ENCODE measurements at regions not wholly inside any gene's neighbourhood (a gene's known extent, or its start where the extent isn't known, plus 50 kb on each side); places are given as distances from the start of the nearest gene placed in this dataset.

GRCh38 chr16:7278636-7279035 lies 54.0 kb upstream of the RBFOX1 start:
- H3K36me3 ChIP-seq (ENCODE audit: low read depth, low read length), result no peaks in the 10 kb centered on the region
- no peak overlapping the region for H2AFZ ChIP-seq (ENCODE audit: low read length)
- H3K4me3 ChIP-seq (ENCODE audit: low read length), result no peak overlapping the region
- no peak overlapping the region for H3K9ac ChIP-seq (ENCODE audit: low read length)
- H3K4me2 ChIP-seq (ENCODE audit: low read length), result no peak overlapping the region
- H3K9me3 ChIP-seq (ENCODE audit: low read length), result no peaks in the 10 kb centered on the region
- intact Hi-C loops (cut with micrococcal nuclease), result no loop called here
- CTCF ChIA-PET, result no interaction called here
- H3K27ac ChIP-seq (ENCODE audit: low read length), result no peak overlapping the region
- no TSS peak for BruUV-seq (replicated peaks)
- H4K20me1 ChIP-seq (ENCODE audit: low read length), result no peaks in the 10 kb centered on the region
- TF ChIP-seq EZH2phosphoT487 (IDR thresholded peaks at IDR 0.05; ENCODE audit: borderline replicate concordance, low read length) (no peak), EZH2 (IDR thresholded peaks at IDR 0.05; ENCODE audit: low read length, unreplicated experiment) (no peak), CTCF (conservative IDR thresholded peaks at IDR 0.05; ENCODE audit: low read depth, low read length) (no peak)
- no peak for ATAC-seq
- no peaks in the 10 kb centered on the region for H3K27me3 ChIP-seq (ENCODE audit: low read length)
- POLR2A ChIA-PET (ENCODE audit: unreplicated experiment), result no interaction called here
- no peaks in the 10 kb centered on the region for H3K9me2 ChIP-seq (replicated peaks; ENCODE audit: low read length)
- no peak for DNase-seq
- H3K4me1 ChIP-seq (ENCODE audit: insufficient read depth, low read length), result no peaks in the 10 kb centered on the region
- no peaks in the 10 kb centered on the region for H3K79me2 ChIP-seq (ENCODE audit: low read length)
- H3F3A ChIP-seq (ENCODE audit: low read length, unreplicated experiment), result no peaks in the 10 kb centered on the region

GRCh38 chr16:7272567-7273158 lies 60.0 kb upstream of the RBFOX1 start:
- Histone ChIP-seq H4K20me1 (ENCODE audit: low read length) (no peaks in the 10 kb centered on the region), H3K4me2 (ENCODE audit: low read length) (no peak overlapping the region), H3K9me2 (replicated peaks; ENCODE audit: low read length) (no peaks in the 10 kb centered on the region), H3K27me3 (ENCODE audit: low read length) (no peaks in the 10 kb centered on the region), H3K9ac (ENCODE audit: low read length) (no peak overlapping the region), H3K4me3 (ENCODE audit: low read length) (no peak overlapping the region), H3K9me3 (ENCODE audit: low read length) (no peaks in the 10 kb centered on the region), H3K27ac (ENCODE audit: low read length) (no peak overlapping the region), H3K4me1 (ENCODE audit: insufficient read depth, low read length) (no peaks in the 10 kb centered on the region), H2AFZ (ENCODE audit: low read length) (no peak overlapping the region), H3F3A (ENCODE audit: low read length, unreplicated experiment) (no peaks in the 10 kb centered on the region), H3K36me3 (ENCODE audit: low read depth, low read length) (no peaks in the 10 kb centered on the region), H3K79me2 (ENCODE audit: low read length) (no peaks in the 10 kb centered on the region)
- intact Hi-C loops (cut with micrococcal nuclease), result no loop called here
- POLR2A ChIA-PET (ENCODE audit: unreplicated experiment), result no interaction called here
- DNase-seq (no peak), ATAC-seq (no peak)
- CTCF ChIA-PET, result no interaction called here
- no peak for TF ChIP-seq EZH2 (IDR thresholded peaks at IDR 0.05; ENCODE audit: low read length, unreplicated experiment)
- TF ChIP-seq EZH2phosphoT487 (IDR thresholded peaks at IDR 0.05; ENCODE audit: borderline replicate concordance, low read length), result no peak
- no peak for TF ChIP-seq CTCF (conservative IDR thresholded peaks at IDR 0.05; ENCODE audit: low read depth, low read length)
- no TSS peak for BruUV-seq (replicated peaks)

- ChIA-PET CTCF (no interaction called here), POLR2A (ENCODE audit: unreplicated experiment) (no interaction called here)
- Histone ChIP-seq H3K4me1 (ENCODE audit: insufficient read depth, low read length) (no peaks in the 10 kb centered on the region), H3K27ac (ENCODE audit: low read length) (no peak overlapping the region), H2AFZ (ENCODE audit: low read length) (no peak overlapping the region), H3K9ac (ENCODE audit: low read length) (no peak overlapping the region), H3K36me3 (ENCODE audit: low read depth, low read length) (no peaks in the 10 kb centered on the region), H3K4me2 (ENCODE audit: low read length) (no peak overlapping the region), H3K9me3 (ENCODE audit: low read length) (no peaks in the 10 kb centered on the region), H3K4me3 (ENCODE audit: low read length) (no peak overlapping the region), H3K9me2 (replicated peaks; ENCODE audit: low read length) (no peaks in the 10 kb centered on the region), H4K20me1 (ENCODE audit: low read length) (no peaks in the 10 kb centered on the region), H3F3A (ENCODE audit: low read length, unreplicated experiment) (no peaks in the 10 kb centered on the region), H3K79me2 (ENCODE audit: low read length) (no peaks in the 10 kb centered on the region), H3K27me3 (ENCODE audit: low read length) (no peaks in the 10 kb centered on the region)
- no peak for TF ChIP-seq EZH2phosphoT487 (IDR thresholded peaks at IDR 0.05; ENCODE audit: borderline replicate concordance, low read length)
- no peak for TF ChIP-seq EZH2 (IDR thresholded peaks at IDR 0.05; ENCODE audit: low read length, unreplicated experiment)
- TF ChIP-seq CTCF (conservative IDR thresholded peaks at IDR 0.05; ENCODE audit: low read depth, low read length), result no peak
- ATAC-seq, result no peak
- BruUV-seq (replicated peaks), result no TSS peak
- DNase-seq, result no peak
- intact Hi-C loops (cut with micrococcal nuclease), result no loop called here
Observed at GRCh38 chr16:7271486-7271885, 61.2 kb upstream of the RBFOX1 start.
